Activated CD4-positive, alpha-beta T cell treated with anti-CD3 and anti-CD28 coated beads, Interleukin-2, amount 50 U/mL, for 48 hours (primary cell): ENCODE measurements at regions not wholly inside any gene's neighbourhood (a gene's known extent, or its start where the extent isn't known, plus 50 kb on each side); places are given as distances from the start of the nearest gene placed in this dataset.

Experiments
- DNase-seq, 2 experiments: peaks; one replicate each; pipeline ENCODE4 v3.0.0-alpha.2; 2020

DNA sequence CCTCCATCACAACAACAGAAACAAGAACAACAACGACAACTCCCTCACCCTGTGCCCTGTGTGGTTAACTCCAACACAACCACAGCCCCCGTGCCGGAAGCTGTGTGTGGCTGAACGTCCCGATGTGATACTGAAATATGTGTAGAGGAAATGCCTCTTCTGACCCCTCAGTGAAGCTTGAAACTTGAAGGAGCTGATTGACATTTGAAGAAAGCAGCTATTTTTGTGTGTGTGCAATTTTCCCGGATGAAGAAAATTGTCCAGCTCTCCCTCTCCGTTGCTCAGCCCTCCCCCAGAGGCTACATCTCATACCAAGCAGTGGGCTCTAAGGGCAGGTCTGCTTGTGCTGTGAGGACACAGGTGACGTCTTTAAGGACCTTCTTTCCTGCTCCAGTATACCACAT lies 173.8 kb downstream of the ICOS start:
- DNase-seq, result peak; percentile 72 to 79

- no peak for DNase-seq
Observed at GRCh38 chr2:204110751-204111516, 174.4 kb downstream of the ICOS start.

DNA sequence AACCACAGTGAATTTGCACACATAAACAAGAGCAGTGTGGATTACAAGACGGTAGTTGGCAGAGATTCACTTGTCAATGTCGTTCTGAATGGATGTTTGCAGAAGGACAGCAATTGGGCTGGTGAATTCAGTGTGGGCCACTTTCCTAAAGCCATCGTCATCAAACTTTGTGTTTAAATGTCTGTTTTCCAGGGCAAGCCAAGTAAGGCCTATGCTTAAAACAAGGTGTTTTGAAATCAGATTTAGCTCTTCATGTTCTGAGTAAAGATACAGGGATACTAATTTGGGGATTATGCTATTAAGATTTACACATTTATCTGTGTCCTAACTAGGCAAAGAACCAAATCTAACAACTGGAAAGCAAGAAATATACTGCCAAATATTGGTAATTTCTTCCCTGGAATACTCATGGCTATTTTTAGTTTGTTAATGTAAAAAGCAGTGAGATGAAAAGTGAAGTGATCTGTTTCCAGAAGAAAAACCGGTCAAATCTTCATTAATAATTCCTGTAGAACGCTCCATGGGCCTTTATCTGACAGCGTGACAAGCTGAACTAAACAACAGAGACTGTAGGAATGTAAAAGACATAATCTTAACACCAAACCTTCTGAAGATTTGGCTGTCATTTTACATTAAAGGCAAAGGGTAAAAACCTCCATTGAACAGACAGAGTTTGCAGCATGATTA lies 175.7 kb downstream of the ICOS start:
- DNase-seq, result no peak

DNA sequence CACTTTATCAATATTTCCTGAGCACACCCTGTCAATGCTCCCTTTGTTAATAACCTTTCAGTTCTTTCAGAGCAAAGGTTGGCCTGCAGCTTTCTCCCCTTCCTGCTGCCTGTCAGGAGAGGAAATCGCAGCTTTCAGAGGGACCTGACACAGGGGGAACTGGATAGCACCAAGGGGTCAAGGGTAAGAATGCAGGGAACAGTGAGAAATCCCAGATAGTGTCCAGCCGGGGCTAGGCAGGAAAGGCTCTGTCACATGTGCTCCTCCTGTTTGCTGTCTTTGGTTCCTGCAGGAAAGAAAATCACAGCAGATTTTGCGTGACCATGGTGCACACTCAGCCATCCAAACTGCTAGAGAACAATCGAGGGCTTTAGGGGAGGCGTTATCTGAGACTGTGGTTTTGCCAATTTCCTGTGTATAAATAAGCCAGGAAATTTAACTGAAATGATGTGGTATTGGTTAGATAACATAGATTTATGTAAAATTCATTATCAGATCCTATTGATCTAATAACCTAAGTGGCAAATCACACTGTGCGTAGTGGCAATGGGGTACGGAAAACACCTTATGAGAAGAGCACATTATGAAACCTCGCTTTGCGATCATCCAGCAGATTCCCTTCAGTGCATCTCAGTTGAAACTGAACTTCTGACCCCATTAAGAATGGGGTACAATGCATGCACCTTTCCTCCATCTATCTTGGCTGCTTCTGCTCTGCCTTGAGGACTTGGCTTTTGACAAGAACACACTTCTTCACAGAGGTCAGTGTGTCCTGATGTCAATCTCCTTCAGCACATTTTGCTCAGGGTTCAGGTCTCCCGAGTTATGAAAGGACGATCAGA lies 178.0 kb downstream of the ICOS start:
- no peak for DNase-seq

DNA sequence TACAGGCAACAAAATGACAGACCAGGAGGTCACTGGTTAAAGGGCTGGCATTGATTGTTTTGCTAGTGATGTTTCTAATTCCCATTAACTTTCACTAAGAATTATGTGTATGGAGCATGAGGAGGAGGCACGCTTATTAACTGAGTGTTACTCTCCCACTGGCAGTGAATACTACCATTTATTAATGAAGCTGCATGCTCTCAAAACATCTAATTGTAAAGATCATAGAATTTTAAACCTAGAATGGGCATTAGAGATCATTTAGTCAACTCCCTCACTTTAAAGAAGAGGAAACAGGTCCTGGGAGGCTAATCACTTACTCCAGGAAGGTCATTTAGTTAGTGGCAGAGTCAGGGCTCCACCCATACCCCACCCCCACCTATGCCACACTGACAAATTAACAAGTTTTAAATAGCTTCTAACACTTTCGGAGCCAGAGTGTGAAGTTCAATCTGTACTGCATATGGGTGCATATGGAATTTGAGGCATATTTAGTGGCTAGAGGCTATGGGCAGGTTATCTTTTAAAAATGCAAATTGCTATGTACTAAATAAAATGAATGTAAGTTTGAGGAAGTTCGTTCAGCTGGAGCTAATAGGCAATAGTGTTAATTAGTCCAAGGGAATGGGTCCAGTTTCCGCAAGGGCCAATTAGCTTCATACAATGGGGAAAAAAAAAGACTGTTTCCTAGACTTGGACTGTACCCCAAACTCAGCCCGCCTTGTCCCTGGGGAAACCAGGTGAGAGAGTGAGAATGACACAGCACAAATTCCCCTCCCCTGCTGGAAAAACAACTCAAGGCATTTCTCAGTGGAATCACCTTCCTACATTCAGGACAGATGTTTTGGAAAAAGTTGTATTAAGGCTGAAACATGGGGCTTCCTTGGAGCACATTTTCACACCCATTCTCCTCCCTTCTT lies 178.8 kb downstream of the ICOS start:
- no peak for DNase-seq

- no peak for DNase-seq
Observed at GRCh38 chr2:204116159-204116792, 179.7 kb downstream of the ICOS start.

GRCh38 chr2:204122425-204122824 lies 185.9 kb downstream of the ICOS start:
- no peak for DNase-seq

DNA sequence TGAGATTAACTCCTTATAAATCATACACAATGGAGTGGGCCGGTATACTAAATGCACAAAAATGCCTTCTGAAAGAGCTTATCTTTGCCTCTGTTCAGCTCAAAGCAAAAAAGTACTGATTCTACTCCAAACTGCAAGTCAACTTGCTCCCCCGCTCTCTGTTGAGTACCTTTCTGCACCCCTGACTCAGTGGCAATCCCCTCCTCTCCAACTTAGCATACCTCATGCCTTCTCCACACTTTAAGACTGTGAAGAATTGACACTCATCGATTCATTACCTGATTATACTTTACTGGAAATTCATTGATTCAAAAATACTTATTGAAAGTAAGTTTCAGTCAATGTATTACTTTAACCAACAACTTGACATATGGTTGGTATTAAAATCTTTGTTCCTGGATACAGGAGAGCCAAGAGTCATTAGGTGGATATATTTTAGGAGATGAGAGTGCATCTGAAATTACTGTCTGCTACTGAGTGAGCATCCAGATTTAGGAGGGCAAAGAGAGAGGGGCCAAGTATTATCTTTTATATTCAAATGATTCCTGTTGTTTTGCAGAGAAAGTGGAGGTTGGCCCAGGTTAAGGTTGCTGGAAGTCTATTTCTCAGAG lies 187.7 kb downstream of the ICOS start:
- no peak for DNase-seq

GRCh38 chr2:204126705-204127104 lies 190.1 kb downstream of the ICOS start:
- DNase-seq, result no peak

- no peak for DNase-seq
Observed at GRCh38 chr2:204127238-204127637, 190.7 kb downstream of the ICOS start.

DNA sequence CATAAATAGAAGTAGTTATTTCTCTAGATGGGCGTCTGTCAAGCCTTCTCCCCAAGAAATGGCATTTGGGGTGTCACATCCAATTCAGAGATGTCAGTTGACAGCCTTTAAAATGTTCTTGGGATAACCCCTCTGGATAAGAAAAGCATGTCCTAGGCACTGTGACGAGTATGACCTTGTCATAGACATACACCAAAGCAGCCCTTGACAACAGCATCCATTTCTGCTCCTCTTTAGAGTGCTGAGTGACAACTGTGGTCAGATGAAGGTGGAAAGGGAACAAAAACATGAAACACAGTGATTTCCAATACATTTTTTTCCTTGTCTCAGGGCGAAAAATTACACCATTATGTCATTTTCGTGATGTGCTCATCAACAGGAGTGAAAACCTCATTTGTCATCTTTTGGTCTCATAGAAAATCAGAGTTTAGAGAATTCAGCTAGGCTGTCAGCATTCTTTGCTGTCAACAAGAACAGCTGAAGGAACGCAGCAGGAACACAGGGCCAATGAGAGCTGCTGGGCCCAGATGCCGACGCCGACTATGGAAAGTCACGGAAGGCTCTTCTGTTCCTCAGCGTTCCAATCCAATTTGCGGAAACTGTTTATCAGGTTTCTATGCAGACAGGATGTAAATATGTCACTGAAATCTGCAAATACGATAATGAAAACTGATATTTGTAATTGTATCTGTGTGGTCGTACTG lies 193.2 kb downstream of the ICOS start:
- DNase-seq, result no peak

DNA sequence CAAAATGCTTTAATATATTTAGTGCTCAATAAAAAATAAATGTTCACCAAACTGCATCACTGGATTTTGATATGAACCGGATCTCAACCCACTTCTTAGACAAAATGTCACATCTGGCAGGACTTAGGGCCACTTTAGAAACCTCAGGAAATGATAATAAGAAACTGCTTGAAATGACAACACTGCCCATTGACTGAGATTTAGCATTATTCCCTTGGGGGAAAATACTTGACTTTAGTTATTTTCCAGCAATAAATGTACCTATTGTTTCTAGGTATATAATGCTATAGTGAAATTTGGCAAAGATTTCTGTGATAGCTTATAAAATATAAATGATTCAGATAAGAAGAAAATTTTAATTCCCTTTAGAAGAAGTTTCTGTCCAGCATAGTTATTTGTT lies 195.1 kb downstream of the ICOS start:
- no peak for DNase-seq

DNA sequence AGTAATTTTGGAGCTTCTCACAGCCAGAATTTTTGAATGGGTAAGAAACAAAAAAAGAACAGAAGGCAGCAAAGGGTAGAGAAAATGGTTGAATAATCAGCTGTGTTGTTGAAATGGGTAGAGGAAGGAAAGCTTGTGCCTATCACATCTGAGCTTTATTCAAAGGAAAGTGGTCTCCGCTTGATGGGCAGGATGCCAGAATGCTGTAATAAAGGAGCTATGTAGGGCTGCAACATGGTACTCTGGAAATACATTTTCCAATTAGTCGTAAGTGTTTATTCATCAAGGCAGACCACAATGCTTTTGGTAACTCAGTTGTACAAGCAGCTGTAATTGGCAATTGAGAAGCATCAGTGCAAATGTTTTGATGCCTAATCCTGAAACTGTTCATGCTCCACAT lies 196.9 kb downstream of the ICOS start:
- DNase-seq, result no peak

DNA sequence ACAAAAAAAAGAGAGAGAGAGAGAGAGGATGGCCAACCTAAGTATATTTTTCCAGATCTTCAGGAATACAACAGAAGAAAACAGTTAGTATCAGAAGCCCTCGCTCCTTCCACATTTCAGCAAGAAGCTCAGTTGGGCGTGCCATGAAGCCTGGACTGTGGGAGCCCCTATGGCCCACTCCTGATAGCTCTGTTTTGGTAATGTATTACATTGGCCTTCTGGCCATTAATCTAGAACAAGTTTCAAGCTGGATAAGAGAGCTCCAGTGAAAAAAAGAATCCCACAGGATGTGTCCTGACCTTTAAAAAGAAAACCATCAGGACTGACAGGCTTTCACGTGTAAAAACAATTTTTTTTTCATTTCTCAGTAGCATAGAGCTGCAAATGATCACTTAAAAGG lies 197.9 kb downstream of the ICOS start:
- no peak for DNase-seq

GRCh38 chr2:204135752-204136151 lies 199.2 kb downstream of the ICOS start:
- no peak for DNase-seq

- DNase-seq, result no peak
Observed at GRCh38 chr2:204138206-204138605, 201.6 kb downstream of the ICOS start.

DNA sequence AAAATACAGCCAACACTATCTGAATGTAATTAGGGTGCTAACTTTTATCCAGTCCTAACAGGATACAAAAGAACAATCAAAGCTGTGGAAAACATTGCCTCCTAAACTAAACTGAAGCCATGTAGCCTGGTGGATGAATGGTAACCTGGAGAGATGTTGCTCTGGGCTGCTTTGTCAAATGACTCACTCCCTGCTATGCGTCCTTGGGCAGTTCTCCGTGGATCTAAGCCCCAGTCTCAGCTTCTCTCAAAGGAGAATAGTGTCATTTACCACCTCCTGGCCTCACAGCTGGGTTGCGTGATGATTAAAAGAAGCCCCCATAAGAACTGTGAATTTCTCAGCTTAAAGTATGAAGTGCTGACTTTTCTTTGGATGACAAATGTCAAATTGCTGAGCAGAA lies 203.7 kb downstream of the ICOS start:
- DNase-seq, result no peak

DNA sequence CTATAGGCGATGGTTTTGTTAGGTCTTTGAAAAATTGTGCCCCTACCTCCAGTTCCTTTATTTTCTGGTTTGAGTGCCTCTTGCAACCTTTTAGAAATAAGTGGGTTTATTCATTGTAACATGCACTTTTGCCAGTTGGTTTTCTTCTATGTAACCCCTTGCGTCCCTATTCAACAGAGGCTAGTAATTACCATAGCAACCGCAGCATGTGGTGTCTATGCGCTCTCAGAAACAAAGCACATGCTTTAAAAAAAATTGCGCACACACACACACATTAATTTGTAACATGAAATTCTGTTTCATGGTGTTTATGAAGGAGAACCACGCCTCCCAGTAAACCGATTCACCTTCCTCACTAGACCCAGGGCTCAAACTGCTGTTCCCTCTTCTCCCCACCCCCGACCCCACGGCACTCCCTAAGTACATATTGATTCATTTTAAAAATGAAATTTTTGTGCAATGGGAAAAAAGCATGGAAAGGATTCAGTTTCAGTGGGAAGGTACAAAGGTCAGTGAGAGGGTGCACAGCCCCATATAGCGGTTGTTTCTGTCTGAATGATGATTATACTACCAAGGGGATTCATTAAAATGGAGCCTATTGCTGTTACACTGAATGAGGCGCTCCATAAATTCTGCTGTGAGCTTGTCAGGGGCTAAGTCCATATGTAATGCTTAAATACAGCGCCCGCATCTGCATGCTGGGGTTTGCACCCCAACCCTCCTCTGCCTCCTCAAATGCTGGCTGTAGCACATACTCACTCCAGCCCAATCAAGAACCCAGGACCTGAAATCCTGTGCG lies 206.9 kb downstream of the ICOS start:
- DNase-seq, result no peak

- DNase-seq, result no peak
Observed at GRCh38 chr2:204144492-204144891, 207.9 kb downstream of the ICOS start.

DNA sequence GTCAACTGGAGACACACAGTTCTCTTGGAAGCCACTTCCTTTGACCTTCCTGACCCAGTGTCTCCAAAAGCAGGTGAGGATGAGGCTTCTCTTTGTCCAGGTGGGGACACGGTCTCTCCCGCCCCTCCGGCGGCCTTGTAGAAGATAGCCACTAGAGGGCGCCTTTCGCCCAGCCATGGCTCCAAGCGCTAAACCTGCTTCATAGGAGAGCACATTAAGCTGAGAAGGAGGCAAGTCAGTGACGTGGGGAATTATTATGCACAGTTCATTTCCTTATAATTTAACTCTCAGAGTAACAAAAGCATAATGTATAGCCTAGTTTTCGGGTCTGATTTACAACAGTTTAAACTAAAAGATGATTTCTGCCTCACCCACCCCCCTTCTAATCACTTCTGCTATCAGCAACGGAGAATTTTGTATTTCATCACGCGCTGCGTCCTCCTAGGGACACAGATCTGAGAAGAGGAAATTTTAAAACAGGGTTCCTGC lies 208.7 kb downstream of the ICOS start:
- peak; percentile 79 to 86 for DNase-seq
